RWPE1 (cell line): ENCODE measurements at regions not wholly inside any gene's neighbourhood (a gene's known extent, or its start where the extent isn't known, plus 50 kb on each side); places are given as distances from the start of the nearest gene placed in this dataset.
"Not testable (repeated sequence)": the region's sequence is repeated elsewhere in the genome, so short reads cannot be mapped to it uniquely, and the experiment has no call there.

Experiments
- CTCF ChIA-PET: fragments of 350-600 bp; sonication (Branson Sonifier 250); formaldehyde crosslinking; extraction: SDS; loops from one replicate; lab custom pipeline; 2021; lab: Yijun Ruan, JAX
- POLR2A ChIA-PET: fragments of 400-600 bp; formaldehyde crosslinking; extraction: SDS; loops from one replicate; lab custom pipeline; 2020; ENCODE audit warnings: antibody characterized with exemption; ENCODE audit not compliant: low non-redundant PET; lab: Yijun Ruan, JAX
- DNase-seq: peaks from one replicate; pipeline ENCODE4 v3.0.0; 2012; ENCODE audit warnings: low spot score
- H3K27ac ChIP-seq: fragments of 450-650 bp; 2 replicates; pipeline ENCODE4 v1.5.1; 2017
- TF ChIP-seq, protein P1 (sequence below): fragments of 450-650 bp; conservative IDR thresholded peaks from 2 replicates; pipeline ENCODE4 v1.5.1; 2017; ENCODE audit warnings: low read depth, mild to moderate bottlenecking

GRCh38 chr2:138307099-138307498 is 194.5 kb upstream of the SPOPL start:
- DNase-seq = no peak
- ChIA-PET POLR2A (no interaction called here), CTCF (no interaction called here)
- no peak overlapping the region for H3K27ac ChIP-seq
- TF ChIP-seq, protein P1, sequence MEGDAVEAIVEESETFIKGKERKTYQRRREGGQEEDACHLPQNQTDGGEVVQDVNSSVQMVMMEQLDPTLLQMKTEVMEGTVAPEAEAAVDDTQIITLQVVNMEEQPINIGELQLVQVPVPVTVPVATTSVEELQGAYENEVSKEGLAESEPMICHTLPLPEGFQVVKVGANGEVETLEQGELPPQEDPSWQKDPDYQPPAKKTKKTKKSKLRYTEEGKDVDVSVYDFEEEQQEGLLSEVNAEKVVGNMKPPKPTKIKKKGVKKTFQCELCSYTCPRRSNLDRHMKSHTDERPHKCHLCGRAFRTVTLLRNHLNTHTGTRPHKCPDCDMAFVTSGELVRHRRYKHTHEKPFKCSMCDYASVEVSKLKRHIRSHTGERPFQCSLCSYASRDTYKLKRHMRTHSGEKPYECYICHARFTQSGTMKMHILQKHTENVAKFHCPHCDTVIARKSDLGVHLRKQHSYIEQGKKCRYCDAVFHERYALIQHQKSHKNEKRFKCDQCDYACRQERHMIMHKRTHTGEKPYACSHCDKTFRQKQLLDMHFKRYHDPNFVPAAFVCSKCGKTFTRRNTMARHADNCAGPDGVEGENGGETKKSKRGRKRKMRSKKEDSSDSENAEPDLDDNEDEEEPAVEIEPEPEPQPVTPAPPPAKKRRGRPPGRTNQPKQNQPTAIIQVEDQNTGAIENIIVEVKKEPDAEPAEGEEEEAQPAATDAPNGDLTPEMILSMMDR = no peak

GRCh38 chr2:138309760-138310159 is 191.8 kb upstream of the SPOPL start:
- ChIA-PET CTCF (no interaction called here), POLR2A (no interaction called here)
- no peak overlapping the region for H3K27ac ChIP-seq
- no peak for DNase-seq
- TF ChIP-seq, protein P1 = no peak

DNA sequence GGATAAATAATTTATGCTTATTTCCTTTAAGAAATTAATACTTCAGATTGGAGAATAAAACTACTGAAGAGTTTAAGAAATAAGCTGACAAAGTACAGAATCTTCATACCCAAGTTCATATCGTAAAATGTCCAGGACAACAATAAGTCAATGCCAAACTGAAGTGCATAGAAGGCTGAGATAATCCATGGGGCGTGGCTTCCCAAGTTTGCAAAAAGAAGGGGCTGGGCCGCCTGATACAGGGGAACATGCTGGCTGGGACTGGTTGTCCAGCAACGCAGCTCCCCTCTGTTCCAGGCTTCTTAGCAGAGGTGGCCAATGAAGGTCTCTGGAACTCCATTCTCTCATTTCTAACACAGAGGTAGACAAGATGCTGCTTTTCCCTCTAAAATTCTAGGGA is 189.5 kb upstream of the SPOPL start:
- ChIA-PET POLR2A (no interaction called here), CTCF (no interaction called here)
- no peak overlapping the region for H3K27ac ChIP-seq
- TF ChIP-seq, protein P1 = no peak
- no peak for DNase-seq

- CTCF ChIA-PET = not testable (repeated sequence)
These were observed 186.0 kb upstream of the SPOPL start for GRCh38 chr2:138315619-138316018.

DNA sequence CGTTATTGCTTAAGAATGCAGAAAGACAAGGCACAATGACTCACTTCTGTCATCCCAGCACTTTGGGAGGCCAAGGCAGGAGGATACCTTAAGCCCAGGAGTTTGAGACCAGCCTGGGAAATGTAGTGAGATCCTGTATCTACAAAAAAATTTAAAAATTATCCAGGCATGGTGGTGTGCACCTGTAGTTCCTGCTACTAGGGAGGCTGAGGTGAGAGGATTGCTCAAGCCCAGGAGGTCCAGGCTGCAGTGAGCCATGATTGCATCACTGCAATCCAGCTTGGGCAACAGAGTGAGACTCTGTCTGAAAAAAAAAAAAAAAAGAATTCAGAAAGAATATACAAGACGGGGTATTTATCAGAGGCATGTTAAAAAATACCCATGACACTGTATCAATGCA is 182.0 kb upstream of the SPOPL start:
- TF ChIP-seq, protein P1 = no peak
- H3K27ac ChIP-seq = no peak overlapping the region
- ChIA-PET CTCF (interaction anchor here (0.6 kb wide), 1 partner anchor 88 kb away, joined by 7 read pairs; no protein-coding TSS in a partner anchor), POLR2A (no interaction called here)
- DNase-seq = no peak

More at GRCh38 chr2:138315619-138316018, 186.0 kb upstream of the SPOPL start:
- POLR2A ChIA-PET, DNase-seq, H3K27ac ChIP-seq: not testable (repeated sequence)

- TF ChIP-seq, protein P1 = no peak
- ChIA-PET POLR2A (no interaction called here), CTCF (interaction anchor here (0.6 kb wide), 1 partner anchor 466 kb away, joined by 3 read pairs; no protein-coding TSS in a partner anchor)
- DNase-seq = no peak
- H3K27ac ChIP-seq = no peak overlapping the region
These were observed 180.1 kb upstream of the SPOPL start for GRCh38 chr2:138321458-138321857.

- no peak overlapping the region for H3K27ac ChIP-seq
- ChIA-PET CTCF (no interaction called here), POLR2A (no interaction called here)
- DNase-seq = no peak
- TF ChIP-seq, protein P1 = no peak
These were observed 178.0 kb upstream of the SPOPL start for GRCh38 chr2:138323382-138324067.
